Left lung (tissue), 4 donors: ENCODE measurements at regions not wholly inside any gene's neighbourhood (a gene's known extent, or its start where the extent isn't known, plus 50 kb on each side); places are given as distances from the start of the nearest gene placed in this dataset.

Source experiments
- ATAC-seq: fragments of 200-7000 bp; cut with Tn5 transposase; one replicate; pipeline ENCODE4 v1.9.1; 2020; ENCODE audit warnings: moderate library complexity
- DNase-seq, 4 donors: peaks; one replicate each; pipeline ENCODE4 v3.0.0-alpha.2; 2013 to 2020
- H3K27ac ChIP-seq, 2 donors: fragments of 200-600 bp; sonication (generic) in 1 of 2; one replicate each; pipeline versions ENCODE4 v1.5.0 to v1.8.0; 2020 to 2021
- H3K27me3 ChIP-seq, 2 donors: fragments of 200-600 bp; sonication (generic) in 1 of 2; one replicate each; pipeline versions ENCODE4 v1.5.0 to v1.8.0; 2020 to 2021
- H3K36me3 ChIP-seq, 2 donors: fragments of 200-600 bp; sonication (generic) in 1 of 2; one replicate each; pipeline versions ENCODE4 v1.5.0 to v1.8.0; 2020 to 2021
- H3K4me1 ChIP-seq, 2 donors: fragments of 200-600 bp; one replicate each; pipeline ENCODE4 v1.8.0; 2021
- H3K4me3 ChIP-seq, 2 donors: fragments of 200-600 bp; sonication (generic) in 1 of 2; one replicate each; pipeline versions ENCODE4 v1.5.0 to v1.8.0; 2020 to 2021; ENCODE audit warnings: mild to moderate bottlenecking in 1 of 2
- H3K9me3 ChIP-seq, 2 donors: fragments of 200-600 bp; sonication (generic) in 1 of 2; one replicate each; pipeline versions ENCODE4 v1.5.0 to v1.8.0; 2020 to 2021
- intact Hi-C, 2 donors: fragments of 100-400 bp; cut with DNase I; formaldehyde crosslinking; loops; one replicate each; pipeline versions ENCODE4 v1.11.2 to v1.14.2; 2022
- TF ChIP-seq, protein P1 (sequence below), 2 donors: fragments of 200-600 bp; sonication (generic) in 1 of 2; IDR thresholded peaks; one replicate each; pipeline versions ENCODE4 v1.5.0 to v1.8.0; 2021; ENCODE audit warnings: antibody characterized with exemption in 2 of 2
- donor health status: DM: no; HTN: yes; CAD: no.
- donor health status: DM: no; HTN: no; CAD: no.

GRCh38 chr4:186919340-186919739 is 195.7 kb upstream of the FAT1 start:
- no peaks in the 10 kb centered on the region for H3K4me1 ChIP-seq
- TF ChIP-seq, protein P1, sequence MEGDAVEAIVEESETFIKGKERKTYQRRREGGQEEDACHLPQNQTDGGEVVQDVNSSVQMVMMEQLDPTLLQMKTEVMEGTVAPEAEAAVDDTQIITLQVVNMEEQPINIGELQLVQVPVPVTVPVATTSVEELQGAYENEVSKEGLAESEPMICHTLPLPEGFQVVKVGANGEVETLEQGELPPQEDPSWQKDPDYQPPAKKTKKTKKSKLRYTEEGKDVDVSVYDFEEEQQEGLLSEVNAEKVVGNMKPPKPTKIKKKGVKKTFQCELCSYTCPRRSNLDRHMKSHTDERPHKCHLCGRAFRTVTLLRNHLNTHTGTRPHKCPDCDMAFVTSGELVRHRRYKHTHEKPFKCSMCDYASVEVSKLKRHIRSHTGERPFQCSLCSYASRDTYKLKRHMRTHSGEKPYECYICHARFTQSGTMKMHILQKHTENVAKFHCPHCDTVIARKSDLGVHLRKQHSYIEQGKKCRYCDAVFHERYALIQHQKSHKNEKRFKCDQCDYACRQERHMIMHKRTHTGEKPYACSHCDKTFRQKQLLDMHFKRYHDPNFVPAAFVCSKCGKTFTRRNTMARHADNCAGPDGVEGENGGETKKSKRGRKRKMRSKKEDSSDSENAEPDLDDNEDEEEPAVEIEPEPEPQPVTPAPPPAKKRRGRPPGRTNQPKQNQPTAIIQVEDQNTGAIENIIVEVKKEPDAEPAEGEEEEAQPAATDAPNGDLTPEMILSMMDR (IDR thresholded peaks at IDR 0.05), result no peak
- no peaks in the 10 kb centered on the region for H3K36me3 ChIP-seq
- intact Hi-C loops, result no loop called here
- H3K27me3 ChIP-seq, result no peaks in the 10 kb centered on the region
- no peak for DNase-seq
- no peak overlapping the region for H3K27ac ChIP-seq
- H3K9me3 ChIP-seq, result no peaks in the 10 kb centered on the region
- no peak overlapping the region for H3K4me3 ChIP-seq
- ATAC-seq, result no peak

- no peaks in the 10 kb centered on the region for H3K27me3 ChIP-seq
- ATAC-seq, result no peak
- intact Hi-C loops, result no loop called here
- no peaks in the 10 kb centered on the region for H3K4me1 ChIP-seq
- TF ChIP-seq, protein P1 (IDR thresholded peaks at IDR 0.05), result no peak
- no peak overlapping the region for H3K4me3 ChIP-seq
- no peaks in the 10 kb centered on the region for H3K36me3 ChIP-seq
- DNase-seq, result no peak
- no peaks in the 10 kb centered on the region for H3K9me3 ChIP-seq
- H3K27ac ChIP-seq, result no peak overlapping the region
Observed at GRCh38 chr4:186920483-186920882, 196.8 kb upstream of the FAT1 start.

GRCh38 chr4:186920992-186921391 is 197.3 kb upstream of the FAT1 start:
- Histone ChIP-seq H3K4me3 (no peak overlapping the region), H3K9me3 (no peaks in the 10 kb centered on the region), H3K27me3 (no peaks in the 10 kb centered on the region), H3K4me1 (no peaks in the 10 kb centered on the region), H3K27ac (no peak overlapping the region), H3K36me3 (no peaks in the 10 kb centered on the region)
- DNase-seq (no peak), ATAC-seq (no peak)
- TF ChIP-seq, protein P1 (IDR thresholded peaks at IDR 0.05), result no peak
- intact Hi-C loops, result no loop called here

GRCh38 chr4:186924723-186925122 is 201.1 kb upstream of the FAT1 start:
- Histone ChIP-seq H3K27ac (no peak overlapping the region), H3K27me3 (no peaks in the 10 kb centered on the region), H3K36me3 (no peaks in the 10 kb centered on the region), H3K4me1 (no peaks in the 10 kb centered on the region), H3K4me3 (no peak overlapping the region), H3K9me3 (no peaks in the 10 kb centered on the region)
- ATAC-seq, result no peak
- DNase-seq, result no peak
- TF ChIP-seq, protein P1 (IDR thresholded peaks at IDR 0.05), result no peak
- intact Hi-C loops, result no loop called here

GRCh38 chr4:186927624-186928023 is 204.0 kb upstream of the FAT1 start:
- intact Hi-C loops, result no loop called here
- Histone ChIP-seq H3K4me1 (no peaks in the 10 kb centered on the region), H3K27me3 (no peaks in the 10 kb centered on the region), H3K9me3 (peaks cover 0 to 8% of the 10 kb centered on the region in 2 donors), H3K27ac (no peak overlapping the region), H3K36me3 (no peaks in the 10 kb centered on the region), H3K4me3 (no peak overlapping the region)
- no peak for DNase-seq
- ATAC-seq, result no peak
- TF ChIP-seq, protein P1 (IDR thresholded peaks at IDR 0.05), result no peak
